Heart left ventricle (tissue), 16 donors: ENCODE measurements at regions not wholly inside any gene's neighbourhood (a gene's known extent, or its start where the extent isn't known, plus 50 kb on each side); places are given as distances from the start of the nearest gene placed in this dataset.

Experiments used
- ATAC-seq, 4 donors: fragments of 200-7000 bp; cut with Tn5 transposase; one replicate each; pipeline ENCODE4 v1.9.1; 2020 to 2022; ENCODE audit warnings: moderate library complexity in 4 of 4, mild to moderate bottlenecking in 3 of 4, moderate number of reproducible peaks in 1 of 4
- DNase-seq, 5 donors: peaks; one replicate each; pipeline ENCODE4 v3.0.0-alpha.2; 2020
- H3K27ac ChIP-seq, 12 donors: fragments of 200-600 bp; sonication (generic) in 4 of 12; one replicate each; pipeline versions ENCODE4 v1.5.0 to v1.8.0; 2016 to 2022; ENCODE audit warnings: mild to moderate bottlenecking in 2 of 12
- H3K27me3 ChIP-seq, 9 donors: fragments of 200-600 bp; sonication (generic) in 2 of 9; one replicate each; pipeline versions ENCODE4 v1.5.1 to v1.8.0; 2016 to 2022; ENCODE audit warnings: mild to moderate bottlenecking in 3 of 9
- H3K36me3 ChIP-seq, 9 donors: fragments of 200-600 bp; sonication (generic) in 2 of 9; one replicate each; pipeline versions ENCODE4 v1.5.0 to v1.8.0; 2018 to 2022; ENCODE audit warnings: mild to moderate bottlenecking in 2 of 9
- H3K4me1 ChIP-seq, 12 donors: fragments of 200-600 bp; sonication (generic) in 4 of 12; one replicate each; pipeline versions ENCODE4 v1.5.0 to v1.8.0; 2016 to 2022; ENCODE audit warnings: mild to moderate bottlenecking in 3 of 12
- H3K4me3 ChIP-seq, 12 donors: fragments of 200-600 bp; sonication (generic) in 4 of 12; one replicate each; pipeline versions ENCODE4 v1.5.0 to v1.8.0; 2017 to 2022; ENCODE audit warnings: mild to moderate bottlenecking in 9 of 12, moderate library complexity in 4 of 12
- H3K9me3 ChIP-seq, 12 donors: fragments of 200-600 bp; sonication (generic) in 4 of 12; one replicate each; pipeline versions ENCODE4 v1.5.0 to v1.8.0; 2016 to 2022; ENCODE audit warnings: mild to moderate bottlenecking in 1 of 12
- POLR2A ChIP-seq, 2 donors: fragments of 450-650 bp; IDR thresholded peaks; one replicate each; pipeline ENCODE4 v1.6.1; 2017; ENCODE audit warnings: antibody characterized with exemption in 2 of 2, mild to moderate bottlenecking in 2 of 2, moderate library complexity in 2 of 2
- WGBS, 4 donors: extraction: QIAGEN DNeasy Blood & Tissue Kit in 2 of 4; methylation state at CpG; one replicate each; pipeline versions ENCODE4 v1.1.5 to v1.1.7; 2013 to 2018; 5-methylcytosine and 5-hydroxymethylcytosine counted together
- intact Hi-C, 10 donors: fragments of 100-400 bp; cut with DNase I; formaldehyde crosslinking; loops; one replicate each; pipeline versions ENCODE4 v1.11.1 to v1.14.2; 2022
- TF ChIP-seq, protein P1 (sequence below), 12 donors: fragments of 200-600 bp; sonication (generic) in 4 of 12; IDR thresholded peaks; one replicate each; pipeline versions ENCODE4 v1.5.0 to v1.8.0; 2018 to 2022; ENCODE audit warnings: antibody characterized with exemption in 12 of 12, mild to moderate bottlenecking in 5 of 12
- donor health status: ischemic (EF 13 %, LVEDD 7.1; RV severe dilation, severe dysfunction).
- donor health status: healthy with polysubstance abuse.
- donor health status: DM: no; HTN: yes; CAD: no.
- donor health status: DM: no; HTN: no; CAD: no.
- donor health status: ischemic (EF 25% LVEDD 6.9; RV normal size, moderate dysfunction).
- donor health status: ischemic (EF 25% LVEDD 5.7; RV mildly dilated, moderate dysfunction).
- donor health status: healthy.
- donor health status: DM: yes; HTN: yes; CAD: no.
- donor health status: ischemic (EF 35%, LVEDD 5.7; RV mildly dilated, moderate dysfunction).
- donor health status: nonischemic (EF 11% LVEDD 7.7; RV severe dilation, severe dysfunction).
- donor health status: DM: yes; HTN: yes; CAD: no.
- donor health status: PGD.
- donor health status: ischemic (EF 29% LVEDD 5.4; RV normal size, mild dysfunction).
- donor health status: nonischemic (EF 23%, LVEDD 6.1; RV moderate dilation, normal function).

DNA sequence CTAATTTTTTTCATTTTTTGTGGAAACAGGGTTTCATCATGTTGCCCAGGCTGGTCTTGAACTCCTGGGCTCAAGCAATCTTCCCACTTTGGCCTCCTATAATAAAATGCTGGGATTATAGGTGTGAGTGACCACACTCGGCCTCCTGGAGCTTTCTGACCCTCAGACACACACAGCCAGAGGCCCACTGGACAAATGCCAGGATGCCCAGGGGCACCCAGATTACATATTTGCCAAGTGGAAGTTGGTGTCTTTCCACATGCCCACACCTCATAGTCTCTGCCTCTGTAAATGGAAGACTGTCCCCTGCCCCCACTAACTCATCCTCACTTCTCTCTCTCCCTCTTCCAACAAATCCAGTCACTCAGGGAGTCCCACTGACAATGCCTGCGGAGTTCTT lies 63.4 kb upstream of the LRP8 start:
- Histone ChIP-seq H3K4me3 (no peak overlapping the region), H3K4me1 (peaks cover 0 to 8% (median 0%) of the 10 kb centered on the region in 12 donors), H3K27me3 (peaks cover 0 to 12% (median 0%) of the 10 kb centered on the region in 9 donors), H3K27ac (no peak overlapping the region), H3K9me3 (peaks cover 0 to 13% (median 0%) of the 10 kb centered on the region in 12 donors), H3K36me3 (no peaks in the 10 kb centered on the region)
- intact Hi-C loops = no loop called here
- DNase-seq (no peak), ATAC-seq (no peak)
- no peak for TF ChIP-seq POLR2A (IDR thresholded peaks at IDR 0.05)
- TF ChIP-seq, protein P1, sequence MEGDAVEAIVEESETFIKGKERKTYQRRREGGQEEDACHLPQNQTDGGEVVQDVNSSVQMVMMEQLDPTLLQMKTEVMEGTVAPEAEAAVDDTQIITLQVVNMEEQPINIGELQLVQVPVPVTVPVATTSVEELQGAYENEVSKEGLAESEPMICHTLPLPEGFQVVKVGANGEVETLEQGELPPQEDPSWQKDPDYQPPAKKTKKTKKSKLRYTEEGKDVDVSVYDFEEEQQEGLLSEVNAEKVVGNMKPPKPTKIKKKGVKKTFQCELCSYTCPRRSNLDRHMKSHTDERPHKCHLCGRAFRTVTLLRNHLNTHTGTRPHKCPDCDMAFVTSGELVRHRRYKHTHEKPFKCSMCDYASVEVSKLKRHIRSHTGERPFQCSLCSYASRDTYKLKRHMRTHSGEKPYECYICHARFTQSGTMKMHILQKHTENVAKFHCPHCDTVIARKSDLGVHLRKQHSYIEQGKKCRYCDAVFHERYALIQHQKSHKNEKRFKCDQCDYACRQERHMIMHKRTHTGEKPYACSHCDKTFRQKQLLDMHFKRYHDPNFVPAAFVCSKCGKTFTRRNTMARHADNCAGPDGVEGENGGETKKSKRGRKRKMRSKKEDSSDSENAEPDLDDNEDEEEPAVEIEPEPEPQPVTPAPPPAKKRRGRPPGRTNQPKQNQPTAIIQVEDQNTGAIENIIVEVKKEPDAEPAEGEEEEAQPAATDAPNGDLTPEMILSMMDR (IDR thresholded peaks at IDR 0.05) = no peak
- whole genome bisulfite sequencing, 4 donors = 53 to 80% (median 72%) methylated on average over 2 of the region's 2 CpGs

- DNase-seq (no peak), ATAC-seq (no peak)
- intact Hi-C loops = no loop called here
- Histone ChIP-seq H3K4me3 (no peak overlapping the region), H3K9me3 (peaks cover 0 to 9% (median 0%) of the 10 kb centered on the region in 12 donors), H3K4me1 (peaks cover 0 to 8% (median 0%) of the 10 kb centered on the region in 12 donors), H3K36me3 (no peaks in the 10 kb centered on the region), H3K27ac (no peak overlapping the region), H3K27me3 (peaks cover 0 to 14% (median 0%) of the 10 kb centered on the region in 9 donors)
- TF ChIP-seq, protein P1 (IDR thresholded peaks at IDR 0.05) = no peak
- no peak for TF ChIP-seq POLR2A (IDR thresholded peaks at IDR 0.05)
Measured at GRCh38 chr1:53391982-53392381, 64.1 kb upstream of the LRP8 start.

DNA sequence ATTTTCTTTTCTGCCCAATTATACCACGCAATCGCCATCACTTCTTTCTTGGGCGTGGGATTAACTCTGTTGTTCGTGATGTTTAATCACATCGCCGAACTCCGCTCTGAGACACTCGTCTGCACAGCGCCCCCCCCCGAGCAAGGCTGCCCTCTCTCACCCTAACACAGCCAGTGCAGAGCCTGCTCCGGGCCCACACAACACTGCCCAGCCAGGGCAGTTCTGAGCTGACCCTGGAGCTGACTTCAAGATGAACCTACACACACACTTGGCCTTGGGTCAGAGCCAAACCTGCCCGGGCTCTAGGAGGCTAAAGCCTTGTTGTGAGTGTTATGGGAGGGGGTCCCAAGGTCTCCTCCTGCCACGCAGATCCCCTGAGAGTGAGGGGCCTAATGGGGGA lies 64.6 kb upstream of the LRP8 start:
- H3K4me3 ChIP-seq = no peak overlapping the region
- ATAC-seq (no peak), DNase-seq (no peak)
- H3K9me3 ChIP-seq = peaks cover 0 to 4% (median 0%) of the 10 kb centered on the region in 12 donors
- H3K27me3 ChIP-seq = peaks cover 0 to 19% (median 0%) of the 10 kb centered on the region in 9 donors
- intact Hi-C loops = no loop called here
- H3K36me3 ChIP-seq = no peaks in the 10 kb centered on the region
- TF ChIP-seq, protein P1 (IDR thresholded peaks at IDR 0.05) = no peak
- TF ChIP-seq POLR2A (IDR thresholded peaks at IDR 0.05) = no peak
- WGBS, 4 donors = 74 to 79% (median 77%) methylated on average over 13 of the region's 13 CpGs
- H3K27ac ChIP-seq = no peak overlapping the region
- H3K4me1 ChIP-seq = peaks cover 0 to 8% (median 0%) of the 10 kb centered on the region in 12 donors

GRCh38 chr1:53393325-53393792 lies 65.5 kb upstream of the LRP8 start:
- ATAC-seq (peak; percentile 63 to 89 (median 82)), DNase-seq (peak; percentile 64 to 87 (median 67))
- WGBS, 4 donors = 12 to 13% (median 12%) methylated on average over 7 to 10 of the region's 10 CpGs

More at GRCh38 chr1:53393325-53393792, 65.5 kb upstream of the LRP8 start:
- intact Hi-C loops = loop anchor here (1.0 kb wide), 3 partner anchors 114 to 116 kb away; no protein-coding TSS in a partner anchor
- Histone ChIP-seq H3K9me3 (no peaks in the 10 kb centered on the region), H3K36me3 (no peaks in the 10 kb centered on the region), H3K27ac (no peak overlapping the region), H3K4me1 (peaks cover 0 to 8% (median 0%) of the 10 kb centered on the region in 12 donors), H3K4me3 (no peak overlapping the region), H3K27me3 (peaks cover 0 to 20% (median 0%) of the 10 kb centered on the region in 9 donors)
- TF ChIP-seq POLR2A (IDR thresholded peaks at IDR 0.05) = no peak
- TF ChIP-seq, protein P1 (IDR thresholded peaks at IDR 0.05) = peak; percentile 77 to 97 (median 94)
